WTC11 (cell line): ENCODE measurements at regions not wholly inside any gene's neighbourhood (a gene's known extent, or its start where the extent isn't known, plus 50 kb on each side); places are given as distances from the start of the nearest gene placed in this dataset.
"Not testable (repeated sequence)": the region's sequence is repeated elsewhere in the genome, so short reads cannot be mapped to it uniquely, and the experiment has no call there.

Experiments used
- ATAC-seq: fragments of 200-7000 bp; cut with Tn5 transposase; 2 replicates; pipeline ENCODE4 v1.10.0; 2021; ENCODE audit warnings: mild to moderate bottlenecking, moderate library complexity
- CTCF ChIA-PET: fragments of 300-600 bp; sonication (Branson Sonifier 250); formaldehyde crosslinking; loops from one replicate; lab custom pipeline; 2021; ENCODE audit warnings: antibody characterized with exemption; lab: Charles Lee
- POLR2A ChIA-PET: fragments of 350-600 bp; sonication (Branson Sonifier 250); formaldehyde crosslinking; loops from one replicate; lab custom pipeline; 2021; ENCODE audit warnings: antibody characterized with exemption; lab: Charles Lee
- DNase-seq: peaks from one replicate; pipeline ENCODE4 v3.0.0; 2021; ENCODE audit warnings: low spot score
- H3K27ac Mint-ChIP-seq: 2 replicates; pipeline ENCODE4 v1.8.0; 2021; ENCODE audit warnings: mixed read lengths
- H3K27me3 Mint-ChIP-seq: 2 replicates; pipeline ENCODE4 v1.8.0; 2021; ENCODE audit warnings: low read depth, mild to moderate bottlenecking, moderate library complexity, mixed read lengths
- H3K36me3 Mint-ChIP-seq: 2 replicates; pipeline ENCODE4 v1.8.0; 2021; ENCODE audit warnings: mixed read lengths
- H3K4me1 Mint-ChIP-seq: 2 replicates; pipeline ENCODE4 v1.8.0; 2022; ENCODE audit warnings: mixed read lengths
- H3K4me3 Mint-ChIP-seq: 2 replicates; pipeline ENCODE4 v1.8.0; 2021; ENCODE audit warnings: mild to moderate bottlenecking, moderate library complexity, mixed read lengths
- H3K9me3 Mint-ChIP-seq: 2 replicates; pipeline ENCODE4 v1.8.0; 2021; ENCODE audit warnings: mixed read lengths
- JUN ChIP-seq: sonication (generic); formaldehyde crosslinking; IDR thresholded peaks from 2 replicates; pipeline ENCODE4 v1.8.0; 2023; ENCODE audit warnings: mild to moderate bottlenecking, missing genetic modification reagents
- MXD4 ChIP-seq: fragments of 250-450 bp; sonication (Bioruptor Pico); IDR thresholded peaks from 2 replicates; pipeline ENCODE4 v1.8.0; 2021; ENCODE audit warnings: mild to moderate bottlenecking, moderate library complexity, borderline replicate concordance
- RELA ChIP-seq: sonication (generic); formaldehyde crosslinking; IDR thresholded peaks from 2 replicates; pipeline ENCODE4 v1.8.1; 2022; ENCODE audit warnings: missing genetic modification reagents, mild to moderate bottlenecking, borderline replicate concordance
- TCF7 ChIP-seq: sonication (generic); formaldehyde crosslinking; IDR thresholded peaks from 2 replicates; pipeline ENCODE4 v1.8.0; 2022; ENCODE audit warnings: mild to moderate bottlenecking, low read depth, missing genetic modification reagents, moderate library complexity
- ZNF219 ChIP-seq: sonication (generic); formaldehyde crosslinking; IDR thresholded peaks from 2 replicates; pipeline ENCODE4 v1.8.0; 2023; ENCODE audit warnings: missing genetic modification reagents, mild to moderate bottlenecking, borderline replicate concordance
- ZNF671 ChIP-seq: fragments of 250-450 bp; sonication (Bioruptor Pico); IDR thresholded peaks from 2 replicates; pipeline ENCODE4 v1.8.0; 2021; ENCODE audit warnings: mild to moderate bottlenecking
- TF ChIP-seq, protein P1 (sequence below): sonication (generic); formaldehyde crosslinking; IDR thresholded peaks from 2 replicates; pipeline ENCODE4 v1.8.1; 2022; ENCODE audit warnings: mild to moderate bottlenecking, moderate library complexity, missing genetic modification reagents
- TF ChIP-seq, protein P2 (sequence below): sonication (generic); formaldehyde crosslinking; IDR thresholded peaks from 2 replicates; pipeline ENCODE4 v1.8.1; 2023; ENCODE audit warnings: mild to moderate bottlenecking, moderate library complexity, missing genetic modification reagents
- TF ChIP-seq, protein P3 (sequence below): sonication (generic); formaldehyde crosslinking; IDR thresholded peaks from 2 replicates; pipeline ENCODE4 v1.8.1; 2023; ENCODE audit warnings: mild to moderate bottlenecking, missing genetic modification reagents
- TF ChIP-seq, protein P4 (sequence below): sonication (generic); formaldehyde crosslinking; IDR thresholded peaks from 2 replicates; pipeline ENCODE4 v1.8.0; 2022; ENCODE audit warnings: missing genetic modification reagents
- TF ChIP-seq, protein P5 (sequence below): sonication (generic); formaldehyde crosslinking; IDR thresholded peaks from 2 replicates; pipeline ENCODE4 v1.8.1; 2022; ENCODE audit warnings: missing genetic modification reagents, borderline replicate concordance
- TF ChIP-seq, protein P6 (sequence below): fragments of 250-450 bp; sonication (Bioruptor Pico); IDR thresholded peaks from 2 replicates; pipeline ENCODE4 v1.9.0; 2021; ENCODE audit warnings: mild to moderate bottlenecking

DNA sequence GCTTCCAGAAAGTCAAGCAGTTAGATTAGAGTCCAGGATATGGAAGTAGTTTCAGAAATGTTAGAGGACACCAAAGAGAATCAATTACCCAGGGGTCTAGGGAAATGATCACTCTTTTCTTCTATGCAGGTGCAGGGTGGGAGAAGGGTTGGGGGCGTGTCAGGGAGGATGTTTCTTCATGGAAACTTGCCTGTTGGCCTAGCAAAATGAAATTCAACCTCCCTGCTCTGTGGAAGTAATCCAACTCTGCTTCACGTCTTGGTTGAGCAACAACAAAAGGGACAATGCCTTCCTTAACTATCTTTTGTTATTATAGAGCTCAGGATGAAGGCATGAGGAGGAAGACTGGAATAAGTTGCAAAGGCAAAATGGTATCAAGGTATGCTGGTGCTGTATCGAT, 210.8 kb upstream of the ETAA1 start (continued):
- TF ChIP-seq, protein P1, sequence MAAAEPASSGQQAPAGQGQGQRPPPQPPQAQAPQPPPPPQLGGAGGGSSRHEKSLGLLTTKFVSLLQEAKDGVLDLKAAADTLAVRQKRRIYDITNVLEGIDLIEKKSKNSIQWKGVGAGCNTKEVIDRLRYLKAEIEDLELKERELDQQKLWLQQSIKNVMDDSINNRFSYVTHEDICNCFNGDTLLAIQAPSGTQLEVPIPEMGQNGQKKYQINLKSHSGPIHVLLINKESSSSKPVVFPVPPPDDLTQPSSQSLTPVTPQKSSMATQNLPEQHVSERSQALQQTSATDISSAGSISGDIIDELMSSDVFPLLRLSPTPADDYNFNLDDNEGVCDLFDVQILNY (CRISPR knock-in tag) = no peak
- TF ChIP-seq MXD4 (CRISPR knock-in tag) = no peak

DNA sequence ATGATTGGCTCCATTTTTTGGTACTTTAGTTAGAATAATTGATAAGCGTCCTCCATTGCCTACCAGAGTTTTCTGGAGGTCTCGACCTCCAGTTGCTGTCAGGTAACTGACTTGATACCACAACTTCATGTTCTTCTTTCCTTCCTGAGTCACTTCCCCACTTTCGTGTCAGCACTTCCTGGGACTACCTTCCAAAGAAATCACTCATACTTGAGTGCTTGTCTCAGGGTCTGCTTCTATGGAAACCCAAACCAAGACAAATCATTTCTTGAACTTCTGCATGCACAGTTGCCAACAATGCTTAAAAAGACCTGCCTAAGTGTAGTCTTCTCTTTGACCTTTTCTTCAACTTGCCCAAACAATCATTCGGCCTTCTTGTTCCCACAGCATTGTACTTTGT, 210.3 kb upstream of the ETAA1 start:
- Mint-ChIP-seq H3K27ac (no peak overlapping the region), H3K9me3 (peaks cover 7% of the 10 kb centered on the region), H3K4me1 (no peaks in the 10 kb centered on the region), H3K27me3 (no peaks in the 10 kb centered on the region), H3K36me3 (peaks cover 7% of the 10 kb centered on the region), H3K4me3 (no peak overlapping the region)
- TF ChIP-seq, protein P2, sequence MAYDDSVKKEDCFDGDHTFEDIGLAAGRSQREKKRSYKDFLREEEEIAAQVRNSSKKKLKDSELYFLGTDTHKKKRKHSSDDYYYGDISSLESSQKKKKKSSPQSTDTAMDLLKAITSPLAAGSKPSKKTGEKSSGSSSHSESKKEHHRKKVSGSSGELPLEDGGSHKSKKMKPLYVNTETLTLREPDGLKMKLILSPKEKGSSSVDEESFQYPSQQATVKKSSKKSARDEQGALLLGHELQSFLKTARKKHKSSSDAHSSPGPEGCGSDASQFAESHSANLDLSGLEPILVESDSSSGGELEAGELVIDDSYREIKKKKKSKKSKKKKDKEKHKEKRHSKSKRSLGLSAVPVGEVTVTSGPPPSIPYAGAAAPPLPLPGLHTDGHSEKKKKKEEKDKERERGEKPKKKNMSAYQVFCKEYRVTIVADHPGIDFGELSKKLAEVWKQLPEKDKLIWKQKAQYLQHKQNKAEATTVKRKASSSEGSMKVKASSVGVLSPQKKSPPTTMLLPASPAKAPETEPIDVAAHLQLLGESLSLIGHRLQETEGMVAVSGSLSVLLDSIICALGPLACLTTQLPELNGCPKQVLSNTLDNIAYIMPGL = no peak
- TF ChIP-seq, protein P3, sequence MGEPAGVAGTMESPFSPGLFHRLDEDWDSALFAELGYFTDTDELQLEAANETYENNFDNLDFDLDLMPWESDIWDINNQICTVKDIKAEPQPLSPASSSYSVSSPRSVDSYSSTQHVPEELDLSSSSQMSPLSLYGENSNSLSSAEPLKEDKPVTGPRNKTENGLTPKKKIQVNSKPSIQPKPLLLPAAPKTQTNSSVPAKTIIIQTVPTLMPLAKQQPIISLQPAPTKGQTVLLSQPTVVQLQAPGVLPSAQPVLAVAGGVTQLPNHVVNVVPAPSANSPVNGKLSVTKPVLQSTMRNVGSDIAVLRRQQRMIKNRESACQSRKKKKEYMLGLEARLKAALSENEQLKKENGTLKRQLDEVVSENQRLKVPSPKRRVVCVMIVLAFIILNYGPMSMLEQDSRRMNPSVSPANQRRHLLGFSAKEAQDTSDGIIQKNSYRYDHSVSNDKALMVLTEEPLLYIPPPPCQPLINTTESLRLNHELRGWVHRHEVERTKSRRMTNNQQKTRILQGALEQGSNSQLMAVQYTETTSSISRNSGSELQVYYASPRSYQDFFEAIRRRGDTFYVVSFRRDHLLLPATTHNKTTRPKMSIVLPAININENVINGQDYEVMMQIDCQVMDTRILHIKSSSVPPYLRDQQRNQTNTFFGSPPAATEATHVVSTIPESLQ (CRISPR knock-in tag) = no peak
- TF ChIP-seq ZNF219 (CRISPR knock-in tag) (no peak), ZNF671 (no peak), JUN (CRISPR knock-in tag) (no peak), RELA (no peak), TCF7 (CRISPR knock-in tag) (no peak)
- TF ChIP-seq, protein P4, sequence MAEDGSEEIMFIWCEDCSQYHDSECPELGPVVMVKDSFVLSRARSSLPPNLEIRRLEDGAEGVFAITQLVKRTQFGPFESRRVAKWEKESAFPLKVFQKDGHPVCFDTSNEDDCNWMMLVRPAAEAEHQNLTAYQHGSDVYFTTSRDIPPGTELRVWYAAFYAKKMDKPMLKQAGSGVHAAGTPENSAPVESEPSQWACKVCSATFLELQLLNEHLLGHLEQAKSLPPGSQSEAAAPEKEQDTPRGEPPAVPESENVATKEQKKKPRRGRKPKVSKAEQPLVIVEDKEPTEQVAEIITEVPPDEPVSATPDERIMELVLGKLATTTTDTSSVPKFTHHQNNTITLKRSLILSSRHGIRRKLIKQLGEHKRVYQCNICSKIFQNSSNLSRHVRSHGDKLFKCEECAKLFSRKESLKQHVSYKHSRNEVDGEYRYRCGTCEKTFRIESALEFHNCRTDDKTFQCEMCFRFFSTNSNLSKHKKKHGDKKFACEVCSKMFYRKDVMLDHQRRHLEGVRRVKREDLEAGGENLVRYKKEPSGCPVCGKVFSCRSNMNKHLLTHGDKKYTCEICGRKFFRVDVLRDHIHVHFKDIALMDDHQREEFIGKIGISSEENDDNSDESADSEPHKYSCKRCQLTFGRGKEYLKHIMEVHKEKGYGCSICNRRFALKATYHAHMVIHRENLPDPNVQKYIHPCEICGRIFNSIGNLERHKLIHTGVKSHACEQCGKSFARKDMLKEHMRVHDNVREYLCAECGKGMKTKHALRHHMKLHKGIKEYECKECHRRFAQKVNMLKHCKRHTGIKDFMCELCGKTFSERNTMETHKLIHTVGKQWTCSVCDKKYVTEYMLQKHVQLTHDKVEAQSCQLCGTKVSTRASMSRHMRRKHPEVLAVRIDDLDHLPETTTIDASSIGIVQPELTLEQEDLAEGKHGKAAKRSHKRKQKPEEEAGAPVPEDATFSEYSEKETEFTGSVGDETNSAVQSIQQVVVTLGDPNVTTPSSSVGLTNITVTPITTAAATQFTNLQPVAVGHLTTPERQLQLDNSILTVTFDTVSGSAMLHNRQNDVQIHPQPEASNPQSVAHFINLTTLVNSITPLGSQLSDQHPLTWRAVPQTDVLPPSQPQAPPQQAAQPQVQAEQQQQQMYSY = no peak
- TF ChIP-seq, protein P5, sequence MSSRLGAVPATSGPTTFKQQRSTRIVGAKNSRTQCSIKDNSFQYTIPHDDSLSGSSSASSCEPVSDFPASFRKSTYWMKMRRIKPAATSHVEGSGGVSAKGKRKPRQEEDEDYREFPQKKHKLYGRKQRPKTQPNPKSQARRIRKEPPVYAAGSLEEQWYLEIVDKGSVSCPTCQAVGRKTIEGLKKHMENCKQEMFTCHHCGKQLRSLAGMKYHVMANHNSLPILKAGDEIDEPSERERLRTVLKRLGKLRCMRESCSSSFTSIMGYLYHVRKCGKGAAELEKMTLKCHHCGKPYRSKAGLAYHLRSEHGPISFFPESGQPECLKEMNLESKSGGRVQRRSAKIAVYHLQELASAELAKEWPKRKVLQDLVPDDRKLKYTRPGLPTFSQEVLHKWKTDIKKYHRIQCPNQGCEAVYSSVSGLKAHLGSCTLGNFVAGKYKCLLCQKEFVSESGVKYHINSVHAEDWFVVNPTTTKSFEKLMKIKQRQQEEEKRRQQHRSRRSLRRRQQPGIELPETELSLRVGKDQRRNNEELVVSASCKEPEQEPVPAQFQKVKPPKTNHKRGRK (CRISPR knock-in tag) = no peak
- TF ChIP-seq, protein P6, sequence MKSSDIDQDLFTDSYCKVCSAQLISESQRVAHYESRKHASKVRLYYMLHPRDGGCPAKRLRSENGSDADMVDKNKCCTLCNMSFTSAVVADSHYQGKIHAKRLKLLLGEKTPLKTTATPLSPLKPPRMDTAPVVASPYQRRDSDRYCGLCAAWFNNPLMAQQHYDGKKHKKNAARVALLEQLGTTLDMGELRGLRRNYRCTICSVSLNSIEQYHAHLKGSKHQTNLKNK = no peak
- ChIA-PET POLR2A (no interaction called here), CTCF (no interaction called here)
- DNase-seq (no peak), ATAC-seq (no peak)

DNA sequence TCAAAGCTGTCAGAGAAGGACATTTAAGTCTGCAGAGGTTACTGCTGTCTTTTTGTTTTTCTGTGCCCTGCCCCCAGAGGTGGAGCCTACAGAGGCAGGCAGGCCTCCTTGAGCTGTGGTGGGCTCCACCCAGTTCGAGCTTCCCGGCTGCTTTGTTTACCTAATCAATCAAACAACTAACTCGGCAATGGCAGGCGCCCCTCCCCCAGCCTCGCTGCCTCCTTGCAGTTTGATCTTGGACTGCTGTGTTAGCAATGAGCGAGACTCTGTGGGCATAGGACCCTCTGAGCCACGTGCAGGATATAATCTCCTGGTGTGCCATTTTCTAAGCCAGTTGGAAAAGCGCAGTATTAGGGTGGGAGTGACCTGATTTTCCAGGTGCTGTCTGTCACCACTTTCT, 201.8 kb upstream of the ETAA1 start:
- H3K27me3 Mint-ChIP-seq, DNase-seq, H3K4me3 Mint-ChIP-seq, CTCF ChIA-PET, H3K4me1 Mint-ChIP-seq, ATAC-seq, H3K27ac Mint-ChIP-seq, POLR2A ChIA-PET: not testable (repeated sequence)
- peaks cover 26% of the 10 kb centered on the region for H3K36me3 Mint-ChIP-seq
- H3K9me3 Mint-ChIP-seq = peaks cover 39% of the 10 kb centered on the region
